Activated CD8-positive, alpha-beta memory T cell treated with anti-CD3 and anti-CD28 coated beads for 1 hour (primary cell): ENCODE measurements at regions not wholly inside any gene's neighbourhood (a gene's known extent, or its start where the extent isn't known, plus 50 kb on each side); places are given as distances from the start of the nearest gene placed in this dataset.

Experiments used
- DNase-seq, 2 donors: peaks; one replicate each; pipeline ENCODE4 v3.0.0-alpha.2; 2020; ENCODE audit warnings: low read depth in 1 of 2; ENCODE audit errors: extremely low read depth in 1 of 2

DNA sequence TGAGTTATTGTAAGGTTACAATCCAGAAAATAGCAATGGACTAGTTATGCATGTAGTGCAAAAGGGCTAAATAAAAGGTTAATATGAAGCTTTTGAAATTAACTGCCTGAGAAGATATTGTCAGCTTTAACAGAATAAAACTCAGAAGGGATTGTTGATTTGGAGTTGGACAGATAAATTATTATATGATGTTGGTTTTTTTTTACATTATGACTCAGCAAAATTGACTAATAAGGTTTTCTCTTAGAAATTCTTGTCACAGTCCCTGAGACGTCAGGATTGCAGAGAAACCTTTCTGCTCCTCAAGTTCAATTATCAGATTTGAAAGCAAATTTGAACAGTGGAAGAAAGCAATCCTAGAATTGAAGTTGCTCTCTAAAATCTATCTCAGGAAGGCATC, 946.9 kb downstream of the CBLN2 start:
- no peak for DNase-seq

DNA sequence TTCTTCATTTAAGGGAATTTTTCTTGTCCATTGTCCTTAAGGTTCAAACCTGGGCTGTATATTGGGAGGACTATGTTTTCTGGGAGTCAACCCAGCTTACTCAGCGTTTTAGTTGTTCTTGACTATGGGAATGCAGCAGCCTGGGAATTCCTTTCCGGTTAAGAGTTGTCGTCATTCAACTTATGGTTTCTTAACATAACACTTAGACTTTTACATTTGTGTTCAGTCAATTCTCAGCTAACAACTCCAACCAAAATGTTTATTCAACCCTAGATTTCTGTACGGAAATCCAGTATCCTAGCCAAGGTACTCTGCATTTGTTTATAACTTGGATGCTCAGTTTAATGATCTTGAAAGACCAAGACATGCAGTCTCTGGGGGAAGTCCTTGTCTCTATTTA, 960.9 kb downstream of the CBLN2 start:
- no peak for DNase-seq

DNA sequence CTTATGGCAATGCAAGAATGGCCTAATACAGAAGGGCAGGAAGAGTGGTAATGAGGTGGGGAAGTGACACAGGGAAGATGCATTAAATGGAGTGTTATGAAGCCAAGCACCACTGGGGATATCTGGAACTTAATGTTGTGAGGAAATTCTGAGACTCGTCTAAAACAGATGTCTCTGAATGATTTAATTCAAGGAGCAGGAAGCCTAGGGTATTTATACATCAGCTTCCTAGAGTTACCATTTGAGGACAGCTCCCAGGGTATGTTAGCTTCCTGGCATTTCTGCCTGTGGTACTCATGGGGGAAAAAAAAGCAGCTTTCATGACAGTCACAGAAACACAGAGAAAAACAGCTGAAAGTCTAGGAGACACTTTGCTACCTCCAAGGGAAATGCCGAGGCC, 989.5 kb downstream of the CBLN2 start:
- no peak for DNase-seq

DNA sequence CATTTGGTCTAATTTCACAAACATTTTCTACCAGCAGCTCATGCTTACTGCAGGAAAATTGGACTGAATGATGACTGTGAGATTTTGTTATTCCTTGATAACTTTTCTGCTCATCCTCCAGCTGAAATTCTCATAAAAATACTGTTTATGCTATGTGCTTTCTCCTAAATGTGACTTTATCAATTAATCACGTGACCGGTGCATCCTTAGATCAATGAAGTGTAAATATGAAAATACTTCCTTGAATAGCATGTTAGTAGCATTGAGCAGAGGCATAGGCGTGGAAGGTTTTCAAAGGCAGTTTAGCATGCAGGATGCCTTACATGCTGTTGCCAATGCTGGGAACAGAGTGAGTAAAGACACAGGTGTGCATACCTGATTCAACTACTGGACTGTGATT, 1002.5 kb downstream of the CBLN2 start:
- DNase-seq = no peak

DNA sequence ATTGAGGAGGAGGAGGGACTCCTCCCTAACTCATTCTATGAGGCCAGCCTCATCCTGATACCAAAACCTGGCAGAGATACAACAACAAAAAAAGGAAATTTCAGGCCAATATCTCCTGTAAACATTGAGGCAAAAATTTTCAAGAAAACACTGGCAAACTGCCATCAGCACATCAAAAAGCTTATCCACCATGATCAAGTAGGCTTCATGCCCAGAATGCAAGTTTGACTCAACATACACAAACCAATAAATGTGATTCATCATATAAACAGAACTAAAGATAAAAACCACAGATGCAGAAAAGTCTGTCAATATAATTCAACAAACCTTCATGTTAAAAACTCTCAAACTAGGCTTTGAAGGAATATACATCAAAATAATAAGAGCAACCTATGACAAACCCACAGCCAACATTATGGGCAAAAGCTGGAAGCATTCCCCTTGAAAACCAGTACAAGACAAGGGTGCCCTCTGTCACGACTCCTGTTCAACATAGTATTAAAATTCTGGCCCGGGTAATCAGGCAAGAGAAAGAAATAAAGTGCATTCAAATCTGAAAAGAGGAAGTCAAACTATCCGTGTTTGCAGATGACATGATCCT, 1014.3 kb downstream of the CBLN2 start:
- no peak for DNase-seq

DNA sequence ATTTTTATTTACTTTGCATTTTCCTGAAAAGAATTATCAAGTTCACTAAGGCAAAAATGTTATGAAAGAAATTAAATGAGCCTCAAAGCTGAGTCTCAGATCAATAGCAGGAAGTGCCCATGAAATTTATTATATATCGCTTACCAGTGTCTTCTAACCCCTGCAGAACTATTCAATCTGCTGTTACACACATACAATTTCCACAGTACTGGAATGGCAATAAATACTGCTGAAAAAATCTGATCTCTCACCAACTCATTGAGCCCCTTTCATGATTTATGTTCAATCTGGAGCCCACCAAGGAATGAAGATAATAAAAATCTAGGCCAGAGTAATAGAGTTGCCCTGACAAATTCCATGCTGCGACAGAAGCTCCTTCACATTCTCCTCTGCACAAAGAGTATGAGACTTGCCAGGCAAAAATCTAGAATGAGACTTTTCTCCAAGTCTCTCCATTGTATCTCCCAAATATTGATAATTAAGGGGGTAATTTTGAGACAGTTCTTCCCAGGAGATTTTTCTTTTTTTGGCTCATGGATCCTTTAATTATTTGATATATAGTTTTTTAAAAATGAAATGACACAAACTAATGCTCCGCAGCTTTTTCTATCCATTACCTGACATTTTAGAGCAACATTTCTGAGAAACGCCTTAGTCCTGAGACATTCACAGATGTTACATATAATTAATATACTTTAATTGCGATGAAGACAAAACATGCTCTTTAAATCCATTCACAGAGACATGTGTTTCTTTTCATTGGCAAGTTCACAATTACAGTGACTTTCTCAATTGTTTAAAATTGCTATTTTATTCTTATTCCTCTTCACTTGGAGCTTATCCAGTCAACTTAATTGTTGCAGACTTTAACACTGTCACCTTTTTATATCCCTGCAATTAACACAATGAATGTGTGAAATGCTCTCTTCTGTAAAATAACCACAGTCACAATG, 1020.4 kb downstream of the CBLN2 start:
- DNase-seq = no peak

DNA sequence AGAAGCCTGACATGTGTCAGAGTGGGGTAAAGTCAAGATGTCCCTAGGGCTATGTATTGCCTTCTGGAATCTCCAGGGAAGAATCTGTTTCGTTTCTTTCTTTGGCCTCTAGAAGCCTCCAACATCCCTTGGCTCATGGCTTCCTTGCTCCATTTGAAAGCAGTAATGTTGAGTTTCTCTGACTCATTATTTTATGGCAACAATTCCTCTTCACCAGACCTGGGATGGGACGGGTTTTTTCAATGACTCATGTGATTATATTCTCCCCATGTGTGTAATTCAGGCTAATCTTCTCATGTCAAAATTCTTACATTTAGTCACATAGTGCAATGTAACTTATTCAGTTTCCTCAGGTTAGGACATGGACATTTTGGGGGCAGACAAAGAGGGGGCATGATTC, 1038.6 kb downstream of the CBLN2 start:
- DNase-seq = no peak

DNA sequence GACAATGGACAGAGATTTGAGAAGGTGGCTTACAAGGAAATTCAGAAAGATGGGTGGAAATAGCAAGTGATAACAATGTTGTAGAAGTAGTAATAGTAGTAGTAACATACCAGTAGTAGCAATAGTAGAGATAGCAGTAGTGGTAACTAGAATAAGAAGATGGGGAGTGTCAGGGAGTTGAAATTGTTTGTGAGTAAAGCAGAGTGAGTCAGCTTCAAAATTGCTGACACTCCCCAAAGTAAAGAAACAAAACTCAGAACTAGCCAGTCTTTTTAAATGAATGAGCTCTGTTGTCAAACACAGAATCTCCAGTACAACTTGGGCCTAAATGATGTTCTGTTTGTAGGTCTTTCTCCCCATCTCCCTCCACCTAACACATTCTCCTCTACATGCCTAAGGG, 1040.9 kb downstream of the CBLN2 start:
- no peak for DNase-seq

DNA sequence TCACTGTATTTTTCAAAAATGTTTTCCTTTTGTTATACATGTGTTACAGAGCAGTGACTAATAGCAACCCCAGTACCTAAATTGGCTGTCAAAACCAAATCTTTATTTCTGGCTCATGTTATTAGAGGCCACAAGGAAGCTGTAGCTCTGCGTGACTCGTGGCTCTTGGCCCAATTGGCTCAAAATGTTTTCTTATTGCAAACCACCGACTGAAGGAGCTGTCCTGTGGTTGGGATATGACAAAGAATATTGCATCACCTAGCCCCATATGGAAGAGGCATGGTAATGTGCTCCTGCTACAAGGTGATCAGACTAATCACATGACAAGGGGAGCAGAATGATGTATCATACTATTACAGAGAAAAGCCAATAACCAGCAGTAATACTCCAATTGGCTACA, 1058.5 kb downstream of the CBLN2 start:
- DNase-seq = no peak

DNA sequence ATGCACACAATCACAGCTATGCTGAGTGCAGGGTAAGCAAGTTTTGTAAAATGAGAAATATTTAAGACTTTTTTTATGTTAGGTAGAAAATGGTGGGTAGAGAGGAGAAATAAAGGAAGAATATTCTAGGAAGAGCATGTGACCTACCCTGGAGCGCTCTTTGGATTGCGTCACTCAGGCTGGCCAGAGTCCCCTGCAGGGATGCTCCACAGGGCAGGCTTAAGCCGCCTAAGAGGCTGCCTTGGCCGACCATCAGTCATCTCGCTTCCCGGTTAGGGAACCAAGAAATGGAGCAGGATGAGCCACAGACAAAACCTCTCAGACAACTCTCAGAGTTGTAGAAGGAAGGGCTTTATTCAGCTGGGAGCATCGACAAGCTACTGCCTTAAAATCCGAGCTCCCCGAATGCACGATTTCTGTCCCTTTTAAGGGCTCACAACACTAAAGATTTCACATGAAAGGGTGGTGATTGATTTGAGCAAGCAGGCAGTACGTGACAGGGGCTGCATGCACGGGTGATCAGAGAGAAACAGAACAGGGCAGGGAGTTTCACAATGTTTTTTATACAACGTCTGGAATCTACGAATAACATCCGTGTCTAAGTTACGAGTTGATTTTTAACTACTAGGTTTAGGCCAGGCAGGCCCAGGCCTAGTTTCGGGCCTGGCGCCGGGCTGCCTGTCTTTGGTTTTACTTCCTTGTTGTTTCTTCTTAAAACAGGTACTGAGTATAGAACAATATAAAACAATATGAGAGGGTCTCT, 1072.0 kb downstream of the CBLN2 start:
- no peak for DNase-seq

DNA sequence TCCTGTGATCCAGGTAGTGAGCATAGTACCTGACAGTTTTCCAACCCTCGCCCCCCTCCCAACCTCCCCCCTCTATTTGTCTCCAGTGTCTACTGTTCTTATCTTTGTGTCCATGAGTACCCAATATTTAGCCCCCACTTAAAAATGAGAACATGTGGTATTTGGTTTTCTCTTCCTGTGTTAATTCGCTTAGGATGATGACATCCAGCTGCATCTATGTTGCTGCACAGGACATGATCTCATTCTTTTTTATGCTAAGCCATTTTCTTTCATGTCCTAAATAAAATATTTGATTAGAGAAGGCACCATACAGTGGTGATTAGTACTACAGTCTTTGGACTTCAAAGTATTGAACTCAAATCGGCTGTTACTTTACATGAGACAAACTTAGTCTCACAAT, 1087.9 kb downstream of the CBLN2 start:
- no peak for DNase-seq

DNA sequence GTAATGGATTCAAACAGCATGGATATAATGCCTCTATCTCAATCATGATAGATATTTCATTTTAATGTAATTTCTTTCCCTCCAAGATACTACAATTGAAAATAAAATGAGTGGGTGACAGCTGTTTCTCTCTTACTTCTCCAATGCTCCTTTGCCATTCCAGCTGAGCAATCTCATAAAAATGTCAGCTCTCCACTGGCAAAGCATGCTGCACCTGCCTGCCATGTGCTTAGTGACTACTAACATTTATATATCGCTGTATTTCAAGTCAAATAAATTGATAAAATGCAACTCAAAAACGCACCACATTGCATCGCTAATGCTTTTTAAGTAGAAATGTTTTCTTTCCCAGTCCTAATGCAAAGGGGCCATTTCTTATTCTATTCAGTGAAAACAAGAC, 1093.9 kb downstream of the CBLN2 start:
- DNase-seq = no peak

DNA sequence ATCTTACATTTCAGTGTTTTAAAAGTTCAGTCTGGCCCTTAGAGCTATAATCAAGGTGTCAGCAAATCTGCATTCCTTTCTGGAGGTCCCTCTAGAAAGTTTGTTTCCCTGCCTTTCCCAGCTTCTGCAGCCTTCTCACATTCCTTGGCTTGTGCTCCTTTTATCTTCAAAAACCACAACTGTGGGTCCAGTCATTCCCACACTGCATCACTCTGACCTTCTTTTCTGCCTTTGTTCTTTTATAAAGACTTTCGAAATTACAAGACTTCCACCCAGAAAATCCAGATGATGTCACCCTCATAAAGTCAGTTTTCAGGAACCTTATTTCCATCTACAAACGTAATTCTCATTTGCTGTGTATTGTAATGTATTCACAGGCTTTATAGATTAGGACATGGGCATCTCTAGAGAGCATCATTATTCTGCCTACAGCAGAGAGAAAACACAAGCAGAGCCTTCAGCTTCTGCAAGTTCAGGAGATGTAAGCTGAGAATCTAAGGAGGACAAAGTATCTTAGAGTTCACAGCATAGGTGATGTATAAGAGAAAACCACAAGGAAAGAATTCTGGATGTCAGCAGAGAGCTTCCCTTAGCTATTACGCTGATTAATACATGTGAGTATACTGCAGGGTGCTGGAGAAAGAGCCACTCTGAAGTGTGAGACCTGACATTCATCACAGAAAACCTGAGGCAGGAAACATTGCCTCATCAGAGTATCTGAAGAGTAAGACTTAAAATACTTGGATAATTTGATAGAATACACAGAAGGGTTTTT, 1100.2 kb downstream of the CBLN2 start:
- no peak for DNase-seq

DNA sequence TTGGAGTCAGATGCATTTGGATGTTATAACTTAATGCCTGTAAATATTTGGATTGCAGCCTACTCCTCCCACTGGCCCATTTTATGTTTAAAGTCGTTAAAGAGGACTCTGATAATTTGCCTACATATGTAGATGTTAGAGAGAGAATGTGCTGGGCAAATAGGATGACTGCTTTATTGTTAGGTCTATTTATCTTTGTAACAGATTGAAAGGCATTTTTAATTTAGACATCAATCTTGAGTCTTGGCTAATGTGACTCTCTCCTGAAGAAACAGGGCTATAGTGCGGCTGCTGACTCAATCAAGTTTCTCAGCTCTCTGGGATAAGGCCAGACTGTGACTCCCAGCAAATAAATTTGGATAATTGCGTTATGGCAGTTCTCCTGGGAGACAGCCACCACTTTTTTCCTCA, 1101.4 kb downstream of the CBLN2 start:
- DNase-seq = no peak

DNA sequence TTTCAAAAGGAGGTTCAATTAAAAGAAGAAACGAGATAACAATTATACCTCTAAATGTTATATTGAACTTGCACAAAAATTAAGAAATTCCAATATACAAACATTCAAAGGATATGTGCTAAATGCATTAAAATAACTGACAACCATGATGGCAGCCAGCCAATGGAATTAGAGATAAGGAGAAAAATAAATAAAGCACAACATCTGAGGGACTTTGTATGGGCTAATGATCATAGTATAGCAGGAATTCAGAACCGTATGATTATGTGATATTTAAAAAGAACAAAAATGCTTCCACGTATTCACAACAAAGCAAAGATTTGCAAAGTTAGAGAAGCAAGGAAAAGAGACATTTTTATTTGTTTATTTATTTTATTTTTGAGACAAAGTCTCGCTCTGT, 1103.0 kb downstream of the CBLN2 start:
- no peak for DNase-seq

DNA sequence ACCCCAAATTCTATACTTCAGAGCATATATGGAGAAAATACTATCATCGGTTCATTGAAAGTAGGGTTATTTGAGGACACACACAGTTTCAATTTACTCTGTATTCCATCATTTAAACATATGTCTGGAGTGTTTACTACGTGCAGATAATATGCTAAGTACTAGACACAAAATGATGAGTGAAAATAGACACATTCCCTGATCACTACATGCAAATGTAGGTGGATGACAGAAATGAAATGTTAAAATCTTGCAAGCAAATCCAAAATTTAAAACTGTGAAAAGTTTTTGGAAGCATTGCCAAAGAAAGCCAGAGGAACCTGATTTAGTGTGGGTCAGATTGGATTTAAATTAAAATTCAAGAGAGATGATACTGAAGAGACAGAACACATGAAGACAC, 1106.6 kb downstream of the CBLN2 start:
- DNase-seq = no peak

DNA sequence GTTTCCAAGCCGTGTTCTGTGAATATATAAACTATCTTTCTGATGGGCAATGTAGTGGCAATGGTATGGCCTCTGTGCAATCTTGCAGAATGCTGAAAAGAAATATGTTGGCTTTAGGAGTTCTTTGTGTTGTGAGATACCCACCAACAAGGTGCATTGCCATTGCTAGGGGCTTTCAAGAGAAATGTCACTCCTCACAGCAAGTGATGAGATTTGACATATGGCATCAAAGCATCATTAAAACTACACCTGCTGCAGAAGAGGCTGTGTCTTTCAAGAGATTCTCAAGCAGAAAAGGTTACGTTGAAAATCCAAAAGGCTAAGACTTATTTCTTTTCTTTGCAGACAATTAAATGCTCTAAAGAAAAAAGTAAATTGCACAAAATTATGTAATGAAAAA, 1110.8 kb downstream of the CBLN2 start:
- DNase-seq = no peak

DNA sequence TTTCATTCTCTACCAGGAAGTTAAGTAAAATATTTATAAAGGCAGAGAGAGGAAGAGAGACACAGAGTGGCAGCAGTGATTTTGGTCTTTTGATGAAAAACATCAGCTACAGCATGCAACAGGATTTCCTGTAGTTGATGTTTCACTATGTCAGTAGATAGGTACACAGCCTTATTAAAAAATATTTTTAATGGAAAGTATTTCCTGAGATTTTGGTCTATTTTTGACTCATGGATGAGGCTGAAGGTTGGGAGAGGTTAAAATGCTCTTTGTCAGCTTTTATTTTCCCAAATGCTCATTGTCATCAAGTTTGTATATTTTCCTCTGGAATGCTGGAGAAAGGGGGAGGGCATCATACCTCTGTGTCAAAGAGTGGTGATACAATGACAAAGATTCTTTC, 1112.5 kb downstream of the CBLN2 start:
- DNase-seq = no peak

DNA sequence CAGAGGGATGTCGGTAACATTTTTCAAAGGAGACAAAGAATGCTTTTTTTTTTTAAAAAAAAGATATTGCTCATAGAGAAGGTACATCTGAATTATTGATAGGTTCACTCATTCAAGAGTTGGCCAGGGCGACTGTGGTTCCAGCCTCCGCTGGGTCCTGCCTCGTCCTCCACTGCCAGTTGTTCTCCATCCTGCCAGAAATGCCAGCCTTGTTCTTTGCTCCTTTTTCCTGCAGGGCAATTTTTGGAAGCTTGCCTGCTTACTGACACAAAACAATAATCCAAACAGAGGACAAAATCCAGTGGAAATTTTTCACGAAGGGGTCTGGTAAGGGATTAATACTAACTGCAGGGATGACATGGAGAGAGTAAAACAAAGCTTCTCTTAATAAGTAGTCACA, 1113.0 kb downstream of the CBLN2 start:
- no peak for DNase-seq

DNA sequence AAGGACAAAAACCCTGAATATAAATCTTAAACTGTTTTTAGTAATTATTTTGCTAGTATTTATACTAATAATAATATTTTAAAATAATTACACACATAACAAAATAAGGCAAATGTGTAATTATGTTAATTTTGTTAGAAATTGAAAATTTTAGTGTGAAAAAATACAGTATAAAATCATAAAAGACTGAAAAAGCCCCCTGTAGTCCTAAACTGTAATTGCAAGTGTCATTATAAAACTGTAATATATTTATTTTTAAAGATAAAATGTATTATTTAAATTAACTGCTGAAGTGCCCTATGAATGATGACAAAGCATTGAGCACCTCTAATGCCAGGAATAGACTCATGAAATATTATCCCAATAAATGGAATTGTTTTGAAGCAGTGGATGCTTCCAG, 1117.7 kb downstream of the CBLN2 start:
- DNase-seq = no peak

DNA sequence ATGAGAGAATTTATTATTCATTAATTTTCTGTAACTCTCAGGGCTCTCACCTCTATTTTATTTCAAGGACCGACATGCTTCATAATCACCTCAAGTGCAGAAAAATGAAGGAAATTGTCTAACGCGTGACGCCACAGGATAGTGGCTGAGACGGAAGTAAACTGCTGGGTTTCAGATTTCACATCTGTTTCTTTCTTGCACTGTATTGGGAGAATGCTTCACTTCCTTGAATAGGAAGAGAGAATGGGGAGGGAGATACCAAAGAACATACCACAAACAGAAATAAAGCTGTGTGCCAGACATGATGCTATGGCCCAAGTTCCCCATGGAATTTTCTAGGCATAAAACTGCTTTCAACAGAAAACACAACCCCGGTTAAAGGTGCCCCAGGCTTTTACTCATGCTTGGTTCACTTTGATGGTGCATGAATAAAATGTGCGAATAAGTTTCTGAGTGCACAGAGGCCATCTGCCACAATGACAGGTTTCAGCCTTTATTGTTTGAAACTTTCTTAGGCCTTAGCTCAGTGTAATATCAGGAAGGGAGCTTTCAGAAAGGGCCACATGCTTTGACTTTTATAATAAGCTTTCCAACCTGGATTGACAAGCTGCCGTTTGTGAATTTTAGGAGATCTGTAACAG, 1116.4 kb downstream of the SOCS6 start:
- no peak for DNase-seq
